ENCODE measurements at regions not wholly inside any gene's neighbourhood (a gene's known extent, or its start where the extent isn't known, plus 50 kb on each side); places are given as distances from the start of the nearest gene placed in this dataset.

- TF ChIP-seq, protein P1, sequence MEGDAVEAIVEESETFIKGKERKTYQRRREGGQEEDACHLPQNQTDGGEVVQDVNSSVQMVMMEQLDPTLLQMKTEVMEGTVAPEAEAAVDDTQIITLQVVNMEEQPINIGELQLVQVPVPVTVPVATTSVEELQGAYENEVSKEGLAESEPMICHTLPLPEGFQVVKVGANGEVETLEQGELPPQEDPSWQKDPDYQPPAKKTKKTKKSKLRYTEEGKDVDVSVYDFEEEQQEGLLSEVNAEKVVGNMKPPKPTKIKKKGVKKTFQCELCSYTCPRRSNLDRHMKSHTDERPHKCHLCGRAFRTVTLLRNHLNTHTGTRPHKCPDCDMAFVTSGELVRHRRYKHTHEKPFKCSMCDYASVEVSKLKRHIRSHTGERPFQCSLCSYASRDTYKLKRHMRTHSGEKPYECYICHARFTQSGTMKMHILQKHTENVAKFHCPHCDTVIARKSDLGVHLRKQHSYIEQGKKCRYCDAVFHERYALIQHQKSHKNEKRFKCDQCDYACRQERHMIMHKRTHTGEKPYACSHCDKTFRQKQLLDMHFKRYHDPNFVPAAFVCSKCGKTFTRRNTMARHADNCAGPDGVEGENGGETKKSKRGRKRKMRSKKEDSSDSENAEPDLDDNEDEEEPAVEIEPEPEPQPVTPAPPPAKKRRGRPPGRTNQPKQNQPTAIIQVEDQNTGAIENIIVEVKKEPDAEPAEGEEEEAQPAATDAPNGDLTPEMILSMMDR (IDR thresholded peaks at IDR 0.05) = no peak
- TF ChIP-seq EP300 (IDR thresholded peaks at IDR 0.05; ENCODE audit: low read depth) (no peak), POLR2A (IDR thresholded peaks at IDR 0.05) (no peak)
Measured at GRCh38 chr2:220370764-220371163, 743.3 kb downstream of the SLC4A3 start.

All from transverse colon (tissue), 3 donors.